VCaP (cell line): ENCODE measurements at regions not wholly inside any gene's neighbourhood (a gene's known extent, or its start where the extent isn't known, plus 50 kb on each side); places are given as distances from the start of the nearest gene placed in this dataset.

ENCODE experiments used
- H3K27ac ChIP-seq: fragments of 450-650 bp; 2 replicates; pipeline ENCODE4 v1.5.1; 2017
- TF ChIP-seq, protein P1 (sequence below): fragments of 450-650 bp; conservative IDR thresholded peaks from 2 replicates; pipeline ENCODE4 v1.5.1; 2017; ENCODE audit warnings: mild to moderate bottlenecking, moderate library complexity

DNA sequence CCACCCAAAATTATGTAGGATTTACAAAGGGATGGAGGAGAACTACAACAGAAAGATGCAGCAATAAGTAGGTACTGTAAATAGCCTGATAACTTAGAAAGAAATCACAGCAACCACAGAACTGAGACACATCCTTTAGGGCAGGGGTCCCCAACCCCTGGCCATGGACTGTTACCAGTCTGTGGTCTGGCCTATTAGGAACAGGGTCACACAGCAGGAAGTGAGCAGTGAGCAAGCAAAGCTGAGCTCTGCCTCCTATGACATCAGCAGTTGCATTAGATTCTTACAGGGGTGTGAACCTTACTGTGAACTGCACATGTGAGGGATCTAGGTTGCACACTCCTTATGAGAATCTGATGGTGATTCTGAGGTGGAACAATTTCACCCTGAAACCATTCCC, 997.6 kb downstream of the DIAPH3 start:
- TF ChIP-seq, protein P1, sequence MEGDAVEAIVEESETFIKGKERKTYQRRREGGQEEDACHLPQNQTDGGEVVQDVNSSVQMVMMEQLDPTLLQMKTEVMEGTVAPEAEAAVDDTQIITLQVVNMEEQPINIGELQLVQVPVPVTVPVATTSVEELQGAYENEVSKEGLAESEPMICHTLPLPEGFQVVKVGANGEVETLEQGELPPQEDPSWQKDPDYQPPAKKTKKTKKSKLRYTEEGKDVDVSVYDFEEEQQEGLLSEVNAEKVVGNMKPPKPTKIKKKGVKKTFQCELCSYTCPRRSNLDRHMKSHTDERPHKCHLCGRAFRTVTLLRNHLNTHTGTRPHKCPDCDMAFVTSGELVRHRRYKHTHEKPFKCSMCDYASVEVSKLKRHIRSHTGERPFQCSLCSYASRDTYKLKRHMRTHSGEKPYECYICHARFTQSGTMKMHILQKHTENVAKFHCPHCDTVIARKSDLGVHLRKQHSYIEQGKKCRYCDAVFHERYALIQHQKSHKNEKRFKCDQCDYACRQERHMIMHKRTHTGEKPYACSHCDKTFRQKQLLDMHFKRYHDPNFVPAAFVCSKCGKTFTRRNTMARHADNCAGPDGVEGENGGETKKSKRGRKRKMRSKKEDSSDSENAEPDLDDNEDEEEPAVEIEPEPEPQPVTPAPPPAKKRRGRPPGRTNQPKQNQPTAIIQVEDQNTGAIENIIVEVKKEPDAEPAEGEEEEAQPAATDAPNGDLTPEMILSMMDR: no peak
- H3K27ac ChIP-seq: no peak overlapping the region

DNA sequence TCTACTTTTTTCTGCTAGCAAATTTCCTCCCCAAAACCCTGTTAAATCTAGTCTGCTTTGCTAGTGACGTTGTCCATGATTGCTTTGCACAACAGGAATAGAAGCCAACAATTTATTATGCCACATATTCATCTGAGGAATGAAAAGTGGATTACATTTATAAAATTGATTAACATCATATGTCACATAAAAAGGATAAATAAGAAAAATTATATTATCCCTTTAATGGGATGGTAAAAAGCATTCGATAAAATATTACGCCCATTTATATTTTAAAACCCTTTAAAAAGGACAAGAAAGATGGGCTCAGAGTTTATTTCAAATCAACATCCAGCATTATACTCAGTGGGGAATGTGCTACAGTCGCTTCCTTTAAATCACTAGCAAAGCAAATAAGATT, 991.7 kb downstream of the DIAPH3 start:
- TF ChIP-seq, protein P1: no peak
- no peak overlapping the region for H3K27ac ChIP-seq

DNA sequence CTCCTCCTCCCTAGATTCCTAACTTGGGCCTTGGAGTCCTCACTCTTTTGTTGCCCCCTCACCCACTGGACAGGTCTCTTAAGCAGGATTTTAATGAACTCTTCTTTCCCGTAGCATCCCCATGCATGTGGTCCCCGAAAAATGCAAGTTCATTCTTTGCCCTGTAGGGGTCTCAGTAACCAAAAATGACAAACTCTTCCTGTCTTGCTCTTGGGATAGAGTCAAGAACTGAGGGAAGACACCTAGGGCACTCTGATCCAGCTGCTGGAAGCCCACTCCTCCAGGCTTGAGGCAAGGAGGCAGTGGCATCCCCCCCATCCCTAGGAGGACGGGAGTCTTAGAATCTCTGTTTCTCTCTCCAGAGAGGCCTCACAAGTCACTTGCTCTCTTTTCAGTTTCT, 987.0 kb downstream of the DIAPH3 start:
- TF ChIP-seq, protein P1: no peak
- no peak overlapping the region for H3K27ac ChIP-seq

DNA sequence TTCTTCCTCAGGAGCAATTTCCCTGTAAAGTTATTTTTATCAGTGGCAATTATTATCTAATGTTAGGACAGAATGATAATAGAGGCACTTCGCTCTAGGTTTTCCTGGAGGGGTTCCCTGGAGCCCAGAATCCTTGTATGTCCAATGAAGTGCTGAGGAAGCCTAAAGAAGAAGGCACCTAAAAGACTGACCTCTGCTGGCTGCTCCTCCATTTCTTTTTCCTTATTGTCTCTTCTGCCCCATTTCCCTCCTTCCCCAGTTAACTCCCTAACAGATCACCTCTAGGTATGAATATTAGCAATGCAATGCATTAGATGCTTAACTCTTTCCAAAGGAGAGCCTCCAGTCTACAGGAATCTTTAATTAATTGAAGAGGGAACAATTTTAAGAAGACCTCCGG, 985.4 kb downstream of the DIAPH3 start:
- H3K27ac ChIP-seq: no peak overlapping the region

DNA sequence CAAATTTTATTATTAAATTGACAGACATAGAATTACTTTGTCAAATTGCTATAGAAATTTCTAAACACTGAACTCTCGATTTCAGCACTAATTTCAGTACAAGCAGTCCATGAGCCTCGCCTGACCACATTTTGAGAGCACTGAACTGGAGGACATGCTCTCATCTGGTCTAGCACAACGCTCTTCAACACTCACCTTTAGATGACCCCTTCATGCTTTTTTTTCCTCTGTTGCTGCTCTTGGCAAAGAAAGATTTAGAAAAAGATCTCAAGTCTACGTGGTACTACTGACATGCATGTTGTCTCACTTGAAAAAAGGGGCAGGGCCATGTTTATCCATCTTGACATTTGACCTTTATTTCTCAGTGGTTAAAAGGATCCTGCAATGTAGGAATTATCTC, 981.5 kb downstream of the DIAPH3 start:
- TF ChIP-seq, protein P1: no peak

More for the DNA sequence above, 985.4 kb downstream of the DIAPH3 start:
- TF ChIP-seq, protein P1: peak; percentile 55

DNA sequence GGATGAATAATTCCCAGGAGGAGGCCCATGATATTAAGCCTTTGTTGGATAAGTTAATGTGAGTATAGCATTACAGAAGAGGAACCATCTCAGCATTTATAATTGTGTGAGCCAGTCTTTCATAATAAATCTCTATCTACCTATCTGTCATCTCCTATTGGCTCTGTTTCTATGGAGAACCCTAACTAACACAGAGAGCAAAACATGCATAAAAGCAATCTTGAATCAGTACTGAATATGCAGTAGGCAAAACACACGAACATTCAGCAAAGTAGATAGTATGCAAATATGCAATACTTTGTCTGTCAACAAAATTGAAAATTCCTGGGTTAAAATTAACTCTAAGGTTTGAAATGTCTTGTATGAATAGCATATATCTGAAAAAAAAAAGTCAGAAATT, 966.3 kb downstream of the DIAPH3 start:
- TF ChIP-seq, protein P1: no peak
- no peak overlapping the region for H3K27ac ChIP-seq

More for the DNA sequence above, 981.5 kb downstream of the DIAPH3 start:
- H3K27ac ChIP-seq: no peak overlapping the region

DNA sequence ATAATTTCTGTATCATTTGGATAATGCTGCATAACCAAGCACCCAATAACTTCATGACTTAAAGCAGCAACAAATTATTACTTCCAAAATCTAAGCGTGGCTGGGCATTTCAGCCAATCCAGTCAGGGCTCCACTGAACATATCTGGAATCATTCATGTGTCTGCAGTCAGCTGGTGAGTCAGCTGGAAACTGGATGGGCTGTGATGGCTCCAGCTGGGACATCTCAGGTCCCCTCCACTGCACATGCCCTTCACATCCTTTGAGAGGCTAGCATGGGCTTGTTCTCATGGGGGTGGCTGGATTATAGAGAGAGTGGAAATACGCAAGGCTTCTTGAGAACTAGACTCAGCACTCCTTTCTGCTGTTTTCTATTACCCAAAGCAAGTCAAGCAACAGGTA, 961.9 kb downstream of the DIAPH3 start:
- H3K27ac ChIP-seq: no peak overlapping the region
- TF ChIP-seq, protein P1: no peak

DNA sequence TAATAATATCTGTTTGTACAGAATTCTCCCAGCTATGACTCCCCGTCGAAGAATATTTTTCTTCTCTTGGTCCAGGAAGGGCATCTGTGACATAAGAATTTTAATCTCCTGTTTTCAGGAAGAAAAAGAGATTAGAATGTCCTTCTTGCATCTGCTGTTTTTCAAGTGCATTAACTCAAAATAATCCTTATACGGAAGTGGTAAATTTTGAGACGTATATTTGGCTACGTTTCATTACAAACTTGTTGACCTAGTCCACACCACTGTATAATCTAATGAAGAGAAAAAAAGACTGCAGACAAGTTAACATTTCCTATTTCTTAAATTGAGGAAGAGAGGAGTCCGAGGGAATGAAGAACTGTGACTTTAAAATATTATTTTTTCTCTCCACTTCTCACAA, 959.9 kb downstream of the DIAPH3 start:
- no peak overlapping the region for H3K27ac ChIP-seq
- TF ChIP-seq, protein P1: no peak
